ENCODE measurements at regions not wholly inside any gene's neighbourhood (a gene's known extent, or its start where the extent isn't known, plus 50 kb on each side); places are given as distances from the start of the nearest gene placed in this dataset.
"Not testable (repeated sequence)": the region's sequence is repeated elsewhere in the genome, so short reads cannot be mapped to it uniquely, and the experiment has no call there.

DNA sequence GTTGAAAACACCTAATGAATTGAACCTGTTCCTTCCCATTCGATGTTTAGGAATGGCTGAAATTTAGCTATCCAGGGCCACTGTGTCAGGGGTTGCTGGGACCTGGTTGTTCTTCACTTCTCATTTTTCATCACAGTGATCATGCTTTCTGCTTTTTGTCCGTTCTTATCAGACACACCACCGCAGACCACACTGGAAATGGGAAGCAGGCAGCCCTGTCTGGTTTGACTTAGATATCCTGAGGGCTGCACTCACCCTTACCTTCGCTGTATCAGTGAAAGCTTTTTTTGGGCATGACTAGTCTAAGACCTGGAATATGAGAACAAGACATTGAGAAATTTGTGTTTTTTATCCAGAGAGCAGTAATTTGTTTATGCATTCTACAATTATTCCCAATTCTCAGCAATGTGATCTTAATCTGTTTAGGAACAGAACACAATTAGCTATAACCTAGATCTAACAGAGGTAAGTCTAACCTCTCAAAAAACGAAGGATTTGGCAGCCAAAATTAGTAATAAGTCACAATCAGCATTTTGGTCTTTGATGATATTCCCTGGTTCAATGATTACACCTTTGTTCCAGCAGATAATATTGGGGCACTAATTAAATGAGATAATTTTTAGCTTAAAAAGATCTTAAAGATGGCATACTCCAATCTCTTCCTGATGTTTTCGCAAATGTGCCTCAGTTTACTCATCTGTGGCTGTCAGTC lies 126.0 kb upstream of the GOT2 start:
- no peak overlapping the region for H3K4me3 ChIP-seq (ENCODE audit: low read depth, low read length)

DNA sequence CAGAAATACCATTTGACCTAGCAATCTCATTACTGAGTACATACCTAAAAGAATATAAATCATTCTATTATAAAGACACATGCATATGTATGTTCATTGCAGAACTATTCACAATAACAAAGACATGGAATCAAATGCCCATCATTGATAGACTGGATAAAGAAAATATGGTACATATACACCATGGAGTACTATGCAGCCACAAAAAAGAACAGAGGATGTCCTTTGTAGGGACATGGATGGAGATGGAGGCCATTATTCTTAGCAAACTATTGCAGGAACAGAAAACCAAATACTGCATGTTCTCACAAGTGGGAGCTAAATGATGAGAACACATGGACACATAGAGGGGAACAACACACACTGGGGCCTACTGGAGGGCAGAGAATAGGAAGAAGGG lies 124.5 kb upstream of the GOT2 start:
- H3K4me3 ChIP-seq (ENCODE audit: low read depth, low read length), result not testable (repeated sequence)

DNA sequence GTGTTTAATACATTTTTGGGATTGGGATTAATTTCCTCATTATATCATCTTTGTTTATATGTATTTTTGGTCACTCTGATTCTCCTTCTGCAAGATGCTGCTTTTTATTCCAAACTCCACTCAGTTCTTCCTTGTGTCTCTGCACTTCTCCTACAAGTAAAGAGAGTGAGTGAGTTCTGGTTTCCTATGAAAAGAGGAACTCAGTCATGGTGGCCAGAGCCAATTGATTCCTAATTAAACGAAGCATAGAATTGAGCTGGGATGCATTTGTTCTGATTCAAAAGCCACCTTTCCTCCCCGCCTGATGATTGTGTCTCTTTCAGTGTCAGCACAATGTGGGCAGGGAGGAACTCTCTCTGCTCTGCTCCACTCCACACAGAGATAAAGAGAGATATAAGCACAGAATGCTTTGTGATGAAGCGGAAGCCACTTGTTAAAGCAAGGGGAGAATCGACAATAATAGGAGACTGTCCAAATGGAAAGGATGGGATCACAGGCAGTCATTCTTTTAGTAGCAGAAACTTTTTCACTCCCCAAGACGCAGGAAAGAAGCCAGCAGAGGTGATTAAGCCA lies 121.3 kb upstream of the GOT2 start:
- no peak overlapping the region for H3K4me3 ChIP-seq (ENCODE audit: low read depth, low read length)

DNA sequence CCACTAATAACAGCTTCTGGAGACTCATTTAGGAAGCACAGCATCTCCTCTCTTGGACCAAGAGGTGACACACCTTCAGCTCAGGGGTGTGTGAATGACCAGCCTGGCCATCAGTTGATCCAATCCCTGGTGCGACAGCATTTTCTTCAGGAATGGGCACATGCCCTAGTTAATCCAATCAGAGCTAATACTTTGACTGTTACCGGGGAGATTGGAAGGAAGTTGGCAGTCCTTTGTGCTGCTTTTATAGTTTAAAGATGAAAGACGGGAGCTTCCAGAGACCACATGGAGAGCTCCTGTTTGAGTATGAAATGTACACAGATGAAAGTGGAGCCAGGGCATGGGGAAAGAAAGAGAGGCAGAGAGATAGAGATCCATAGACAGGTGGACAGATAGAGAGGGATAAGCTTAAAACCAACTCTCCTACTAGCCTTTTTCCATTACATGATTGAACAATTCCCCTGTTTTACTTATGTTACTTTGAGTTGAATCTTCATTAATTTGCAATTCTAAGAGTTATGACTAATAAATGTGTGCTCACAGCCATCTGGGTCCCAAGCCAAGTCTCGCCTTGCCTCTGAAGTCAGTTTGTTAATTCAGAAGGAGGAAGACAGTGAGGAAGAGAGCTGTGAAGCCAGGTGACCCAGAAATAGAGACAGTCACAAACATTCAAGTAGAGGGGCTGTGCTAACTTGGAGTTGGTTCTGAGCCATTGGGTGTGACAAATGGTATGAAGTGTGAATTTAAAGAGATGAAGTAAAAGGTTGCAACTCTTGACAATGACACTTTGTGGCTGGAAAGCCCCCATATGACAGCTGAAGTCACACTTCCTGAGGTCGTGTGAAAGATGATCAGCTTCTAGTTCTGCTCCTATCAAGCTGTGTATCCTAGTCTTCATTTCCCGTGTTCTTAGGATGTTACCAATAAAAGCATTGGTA lies 120.0 kb upstream of the GOT2 start:
- no peak overlapping the region for H3K4me3 ChIP-seq (ENCODE audit: low read depth, low read length)

DNA sequence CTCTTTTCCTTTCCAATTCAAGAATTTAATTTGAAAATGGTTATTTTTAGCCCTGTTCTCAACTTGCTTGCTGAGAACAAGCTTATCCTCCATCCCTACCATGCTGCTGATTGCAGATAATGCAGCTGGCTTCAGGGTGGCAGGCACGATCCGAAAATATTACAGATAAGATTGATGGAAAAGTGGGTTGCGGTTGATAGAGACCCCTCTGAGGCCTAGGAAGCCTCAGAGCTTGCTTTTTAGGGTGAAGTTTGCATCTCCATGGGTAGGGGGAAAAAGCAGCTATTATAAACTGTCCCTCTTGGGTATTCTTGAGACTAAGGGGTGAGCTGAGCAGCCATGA lies 116.5 kb upstream of the GOT2 start:
- no peak overlapping the region for H3K4me3 ChIP-seq (ENCODE audit: low read depth, low read length)

DNA sequence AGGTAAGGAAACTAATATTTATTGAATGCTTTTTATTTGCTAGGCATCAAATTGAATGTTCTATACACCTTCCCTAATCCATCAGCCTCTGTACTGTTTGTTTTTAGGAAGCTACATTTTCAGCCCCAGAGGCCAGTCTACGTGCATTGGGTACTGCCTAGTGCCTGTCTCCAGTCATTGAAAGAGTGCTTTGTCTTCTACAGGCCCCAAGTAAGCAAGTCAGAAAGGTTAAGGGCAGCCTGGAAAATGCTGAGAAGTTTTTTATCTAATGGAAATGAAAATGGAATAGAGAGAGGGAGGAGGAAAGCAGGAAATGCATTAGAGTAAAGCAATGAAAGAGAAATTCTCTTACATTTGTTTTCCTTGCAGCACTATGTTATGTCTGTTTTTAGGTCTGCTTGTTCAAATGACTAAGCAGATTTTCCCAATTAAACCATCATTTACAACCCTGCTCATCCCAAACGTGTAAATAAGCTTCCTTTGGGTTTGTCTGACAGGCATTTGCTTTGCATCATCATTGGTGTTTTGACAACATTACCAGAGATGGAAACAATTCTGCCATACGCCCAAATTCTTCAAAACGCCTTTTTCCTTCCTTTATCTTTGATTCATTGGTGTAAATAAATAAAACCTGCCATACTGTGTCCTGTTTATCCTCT lies 116.0 kb upstream of the GOT2 start:
- no peak overlapping the region for H3K4me3 ChIP-seq (ENCODE audit: low read depth, low read length)

DNA sequence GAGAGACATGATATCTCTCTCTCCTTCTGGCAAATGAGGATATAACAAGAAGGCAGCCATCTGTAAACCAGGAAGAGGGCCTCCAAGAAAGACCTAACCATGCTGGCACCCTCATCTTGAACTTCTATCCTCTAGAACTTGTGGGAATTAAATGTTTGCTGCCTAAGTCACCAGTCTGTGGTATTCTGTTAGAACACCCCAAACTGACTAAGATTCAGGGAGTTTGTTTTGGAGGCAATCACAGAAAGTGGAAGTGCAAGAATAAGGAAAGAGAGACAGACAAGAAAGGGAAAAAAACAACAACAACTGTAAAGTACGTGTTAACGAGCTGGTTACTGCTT lies 114.5 kb upstream of the GOT2 start:
- H3K4me3 ChIP-seq (ENCODE audit: low read depth, low read length), result no peak overlapping the region

DNA sequence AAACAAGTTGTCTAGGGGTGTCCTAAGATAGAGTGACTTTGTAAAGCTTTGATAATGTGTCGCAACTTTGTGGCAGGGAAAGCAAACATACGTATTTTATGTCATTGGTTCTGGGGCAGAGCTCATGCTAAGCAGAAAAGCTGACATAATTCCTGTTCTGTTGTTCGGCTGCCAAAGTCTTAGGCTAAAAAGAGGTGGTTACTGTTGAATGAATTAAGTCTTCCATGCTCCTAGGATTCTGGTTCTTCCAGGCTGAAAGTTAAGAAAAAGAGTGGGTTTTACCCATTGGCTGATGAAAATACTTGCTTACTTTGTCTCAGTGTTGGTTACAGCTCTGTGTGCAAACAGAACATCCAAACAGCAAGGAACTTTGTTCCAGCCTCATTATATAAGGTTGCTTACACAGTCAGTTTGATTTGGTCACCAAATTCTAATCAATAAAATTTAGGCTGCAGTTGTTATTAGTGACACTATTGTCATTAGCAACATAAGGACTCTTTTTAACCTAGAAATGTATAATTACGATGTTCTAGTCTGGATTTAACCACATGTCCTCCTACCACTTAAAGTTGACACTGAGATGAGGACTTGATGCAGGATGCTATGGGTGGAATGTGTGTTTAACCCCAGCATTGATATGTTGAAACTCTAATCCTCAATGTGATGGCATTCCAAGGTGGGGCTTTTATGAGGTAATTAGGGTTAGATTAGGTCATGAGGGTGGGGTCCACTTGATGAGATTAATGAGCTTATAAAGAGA lies 114.0 kb upstream of the GOT2 start:
- H3K4me3 ChIP-seq (ENCODE audit: low read depth, low read length), result no peak overlapping the region

DNA sequence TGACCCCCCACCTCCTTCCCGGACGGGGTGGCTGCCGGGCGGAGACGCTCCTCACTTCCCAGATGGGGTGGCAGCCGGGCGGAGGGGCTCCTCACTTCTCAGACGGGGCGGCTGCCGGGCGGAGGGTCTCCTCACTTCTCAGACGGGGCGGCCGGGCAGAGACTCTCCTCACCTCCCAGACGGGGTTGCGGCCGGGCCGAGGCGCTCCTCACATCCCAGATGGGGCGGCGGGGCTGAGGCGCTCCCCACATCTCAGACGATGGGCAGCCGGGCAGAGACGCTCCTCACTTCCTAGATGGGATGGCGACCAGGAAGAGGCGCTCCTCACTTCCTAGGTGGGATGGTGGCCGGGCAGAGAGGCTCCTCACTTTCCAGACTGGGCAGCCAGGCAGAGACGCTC lies 112.1 kb upstream of the GOT2 start:
- H3K4me3 ChIP-seq (ENCODE audit: low read depth, low read length), result not testable (repeated sequence)

DNA sequence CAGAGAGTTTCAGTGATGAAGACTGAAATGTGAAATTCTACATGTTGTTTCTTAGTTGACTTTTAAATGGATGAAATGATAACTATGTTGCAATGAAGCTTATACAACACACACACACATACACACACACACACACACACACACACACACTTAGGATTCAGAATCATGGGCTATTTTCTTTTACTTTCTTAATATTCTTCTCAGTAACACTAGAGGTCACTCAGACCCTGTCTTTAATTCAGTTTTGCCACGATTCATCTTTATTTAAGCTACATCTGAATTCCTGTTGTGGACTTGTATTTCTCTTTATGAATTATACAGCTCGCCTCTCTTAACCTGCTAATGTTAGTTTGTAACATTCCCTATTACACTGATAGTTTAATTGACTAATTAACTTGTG lies 109.6 kb upstream of the GOT2 start:
- H3K4me3 ChIP-seq (ENCODE audit: low read depth, low read length), result no peak overlapping the region

DNA sequence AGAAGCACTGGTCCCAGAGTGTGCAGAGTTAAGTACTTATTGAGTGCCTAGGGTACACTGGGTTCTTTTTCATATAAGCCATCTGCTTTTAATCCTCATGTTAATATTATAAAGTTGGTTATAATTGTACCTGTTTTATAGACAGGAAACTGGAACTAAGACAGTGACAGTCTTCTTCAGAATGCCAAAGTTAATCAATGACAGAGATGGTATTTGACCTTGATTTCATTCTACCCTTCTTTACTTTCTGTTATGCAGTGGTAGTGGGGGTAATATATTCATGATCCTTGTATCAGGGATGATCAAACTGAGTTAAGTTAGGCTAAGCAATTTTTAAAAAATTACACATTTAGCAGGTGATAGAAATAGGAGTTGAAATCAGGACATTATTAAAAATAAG lies 108.6 kb upstream of the GOT2 start:
- H3K4me3 ChIP-seq (ENCODE audit: low read depth, low read length), result no peak overlapping the region

DNA sequence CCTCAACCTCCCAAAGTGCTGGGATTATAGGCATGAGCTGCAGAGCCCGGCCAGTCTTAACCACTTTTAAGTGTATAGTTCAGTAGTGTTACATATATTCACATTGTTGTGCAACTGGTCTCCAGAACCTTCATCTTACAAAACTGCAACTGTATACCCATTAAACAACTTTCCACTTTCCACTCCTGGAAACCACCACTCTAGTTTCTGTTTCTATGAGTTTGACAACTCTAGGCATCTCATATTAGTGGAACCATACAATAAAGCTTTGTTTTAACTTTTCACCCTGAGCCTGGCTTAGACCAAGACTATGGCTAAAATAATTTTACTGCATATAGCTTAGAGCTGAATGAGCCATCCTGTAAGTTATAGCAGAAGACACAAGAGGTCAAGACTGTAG lies 108.0 kb upstream of the GOT2 start:
- no peak overlapping the region for H3K4me3 ChIP-seq (ENCODE audit: low read depth, low read length)

DNA sequence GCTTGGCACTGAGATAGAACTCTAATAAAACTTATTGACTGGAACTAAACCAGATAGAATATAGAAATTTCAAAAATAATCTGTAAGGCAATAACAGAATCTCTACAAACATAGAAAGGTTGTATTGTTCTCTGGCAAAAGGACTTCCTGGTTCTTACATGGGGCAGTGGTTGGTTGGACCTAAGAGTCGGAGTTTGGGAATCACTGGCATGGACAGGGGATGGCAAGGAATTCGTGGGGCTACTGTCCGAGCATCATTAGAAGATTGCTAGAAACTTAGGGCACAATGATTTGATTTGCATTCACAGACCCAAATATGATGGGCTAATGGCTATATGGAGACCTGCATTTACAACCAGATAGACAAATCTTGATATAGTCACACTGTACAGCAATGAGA lies 103.8 kb upstream of the GOT2 start:
- H3K4me3 ChIP-seq (ENCODE audit: low read depth, low read length), result no peak overlapping the region

DNA sequence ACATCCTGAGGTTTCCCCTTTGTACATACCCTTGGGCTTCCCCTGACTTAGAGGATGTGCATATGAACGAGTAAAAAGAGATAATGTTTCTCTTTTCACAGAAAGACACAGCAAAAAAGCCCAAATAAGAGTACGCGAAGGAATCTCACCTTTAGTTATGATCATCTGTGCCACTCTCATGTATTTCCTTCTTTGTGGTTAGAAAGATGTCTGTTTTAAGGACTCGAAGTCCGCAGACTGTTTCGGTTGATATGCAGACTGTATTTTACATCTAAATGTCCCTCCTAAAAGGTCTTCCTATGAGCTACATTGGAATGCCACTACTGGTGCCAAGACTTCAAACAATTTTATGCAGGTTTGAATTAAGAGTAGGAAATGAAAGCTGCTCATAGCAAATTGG lies 102.3 kb upstream of the GOT2 start:
- H3K4me3 ChIP-seq (ENCODE audit: low read depth, low read length), result no peak overlapping the region

DNA sequence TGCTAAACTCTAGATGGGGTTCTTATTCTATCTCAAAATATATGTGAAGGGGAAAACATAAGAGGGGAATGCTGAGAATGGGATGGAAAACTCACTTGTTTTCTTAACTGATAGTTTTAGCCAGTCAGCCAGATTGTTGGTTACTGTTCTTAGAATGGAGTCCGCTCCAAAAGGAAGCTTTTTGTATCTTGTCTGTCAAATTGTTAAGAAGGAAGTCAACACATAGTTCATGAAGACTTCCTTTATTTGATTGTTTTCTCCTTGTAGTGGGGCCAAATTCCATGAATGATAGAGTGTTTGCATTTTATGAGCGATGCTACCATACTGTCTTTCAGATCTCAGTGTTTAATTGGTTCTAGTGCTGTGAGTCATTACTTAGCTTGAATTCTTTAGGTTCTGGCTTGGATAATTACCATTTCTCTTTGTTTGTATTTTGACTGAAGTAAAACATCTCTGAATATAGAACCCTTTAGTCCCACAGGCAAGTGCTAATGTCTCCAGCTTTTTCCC lies 98.3 kb upstream of the GOT2 start:
- no peak overlapping the region for H3K4me3 ChIP-seq (ENCODE audit: low read depth, low read length)

DNA sequence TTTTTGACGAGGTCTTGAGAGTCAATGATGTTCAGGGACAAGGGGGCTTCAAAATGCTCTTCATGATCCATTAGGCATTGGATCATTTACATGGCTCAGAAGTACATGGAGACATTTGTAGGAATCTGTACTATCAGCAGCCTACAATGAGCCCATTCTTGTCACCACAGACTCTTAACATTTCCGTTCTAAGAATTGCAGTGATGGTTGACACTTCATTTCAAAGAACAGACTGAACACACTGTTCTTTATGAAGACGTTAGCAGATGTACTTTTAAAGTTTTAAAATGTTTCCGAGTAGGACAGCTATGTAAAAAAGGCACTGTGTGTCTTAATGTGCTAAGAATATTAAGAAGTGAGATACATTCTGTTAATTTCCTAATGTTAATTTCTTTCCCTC lies 97.3 kb upstream of the GOT2 start:
- H3K4me3 ChIP-seq (ENCODE audit: low read depth, low read length), result no peak overlapping the region

DNA sequence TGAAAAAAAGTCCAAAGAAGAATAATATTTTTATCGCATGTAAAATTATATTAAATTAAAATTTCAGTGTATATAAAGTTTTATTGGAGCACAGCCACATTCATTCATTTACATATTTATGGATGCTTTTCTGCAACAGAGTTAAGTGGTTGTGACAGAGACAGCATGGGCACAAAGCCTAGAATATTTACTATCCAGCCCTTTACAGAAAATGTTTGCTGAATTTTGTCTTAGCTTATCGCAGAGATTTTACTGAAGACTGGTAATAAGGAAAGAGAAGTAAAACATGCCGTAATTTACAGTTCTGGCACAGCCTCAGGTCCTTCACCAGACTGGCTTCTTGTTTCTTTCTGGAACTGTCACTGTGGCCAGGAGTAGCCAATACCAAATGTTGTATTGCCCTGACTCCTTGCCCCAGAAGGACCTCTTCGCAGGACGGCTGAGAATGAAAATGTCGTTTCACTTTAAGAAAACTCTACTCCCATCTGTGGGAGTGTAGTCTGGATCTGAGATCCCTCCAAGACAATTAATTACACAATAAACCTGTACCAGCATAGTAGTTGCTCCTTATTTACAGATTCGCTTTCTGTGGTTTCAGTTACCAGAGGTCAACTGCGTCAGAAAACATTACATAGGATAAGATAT lies 94.9 kb upstream of the GOT2 start:
- H3K4me3 ChIP-seq (ENCODE audit: low read depth, low read length), result no peak overlapping the region

DNA sequence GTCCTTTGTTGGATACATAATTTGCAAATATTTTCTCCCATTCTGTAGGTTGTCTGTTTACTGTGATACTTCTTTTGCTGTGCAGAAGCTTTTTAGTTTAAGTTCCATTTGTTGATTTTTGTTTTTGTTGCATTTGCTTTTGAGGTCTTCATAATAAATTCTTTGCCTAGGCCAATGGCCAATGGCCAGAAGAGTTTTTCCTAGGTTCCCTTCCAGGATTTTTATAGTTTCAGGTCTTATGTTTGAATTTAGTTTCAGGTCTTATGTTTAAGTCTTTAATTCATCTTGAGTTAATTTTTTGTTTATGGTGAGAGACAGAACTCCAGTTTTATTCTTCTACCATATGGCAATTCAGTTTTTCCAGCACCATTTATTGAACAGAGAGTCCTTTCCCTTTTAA lies 90.1 kb upstream of the GOT2 start:
- no peak overlapping the region for H3K4me3 ChIP-seq (ENCODE audit: low read depth, low read length)

DNA sequence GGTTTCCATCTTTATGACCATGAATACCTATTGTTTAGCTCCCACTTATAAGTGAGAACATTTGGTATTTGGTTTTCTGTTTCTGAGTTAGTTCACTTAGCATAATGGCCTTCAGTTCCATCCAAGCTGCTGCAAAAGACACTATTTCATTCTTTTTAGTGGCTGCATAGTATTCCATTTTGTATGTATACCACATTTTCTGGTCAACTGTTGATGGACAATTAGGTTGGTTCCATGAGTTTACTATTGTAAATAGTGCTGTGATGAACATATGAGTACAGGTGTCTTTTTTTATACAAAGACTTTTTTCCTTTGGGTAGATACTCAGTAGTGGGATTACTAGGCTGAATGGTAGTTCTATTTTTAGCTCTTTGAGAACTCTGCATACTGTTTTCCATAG lies 87.8 kb upstream of the GOT2 start:
- no peak overlapping the region for H3K4me3 ChIP-seq (ENCODE audit: low read depth, low read length)

DNA sequence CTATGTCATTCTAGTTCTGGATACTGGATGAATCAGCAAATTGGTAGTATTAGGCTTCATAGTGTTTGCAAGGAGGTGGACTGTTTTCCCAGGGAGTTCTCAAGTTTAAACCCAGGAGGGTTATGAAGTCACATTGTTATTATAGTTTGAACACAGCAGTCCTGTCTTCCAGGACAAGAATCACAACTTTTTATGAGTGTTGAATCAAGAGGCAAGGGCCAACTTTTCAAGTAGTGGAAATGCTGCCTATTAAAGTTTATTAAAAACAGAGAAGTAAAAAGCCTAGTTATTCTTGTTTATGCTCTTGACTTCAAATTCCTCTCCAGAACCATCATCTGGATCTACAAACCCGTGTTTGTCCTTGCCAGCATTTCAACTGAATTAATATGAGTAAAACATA lies 86.3 kb upstream of the GOT2 start:
- no peak overlapping the region for H3K4me3 ChIP-seq (ENCODE audit: low read depth, low read length)

All from iPS-11a (cell line).